ENCODE measurements at regions not wholly inside any gene's neighbourhood (a gene's known extent, or its start where the extent isn't known, plus 50 kb on each side); places are given as distances from the start of the nearest gene placed in this dataset.

DNA sequence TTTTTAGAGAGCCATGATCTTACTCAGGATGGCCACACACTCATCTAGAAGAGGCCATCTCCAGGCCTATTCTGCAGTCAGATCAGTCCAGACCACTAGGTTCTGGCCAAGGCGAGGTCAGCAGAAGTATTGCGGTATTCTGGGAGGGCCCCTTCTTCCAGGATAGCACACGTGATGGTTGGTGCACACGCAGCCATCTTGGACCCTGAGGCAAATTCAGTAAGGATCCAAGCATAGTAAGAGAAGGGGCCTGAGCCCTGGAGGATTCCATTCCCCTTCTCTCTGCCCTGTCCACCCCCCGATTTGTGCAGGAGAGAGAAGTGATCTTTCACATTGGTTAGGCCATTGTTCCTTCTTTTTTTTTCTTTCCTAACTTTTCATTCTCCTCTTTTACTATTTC lies 957.9 kb downstream of the BRD1 start:
- ChIA-PET CTCF (no interaction called here), POLR2A (no interaction called here)
- no peaks in the 10 kb centered on the region for H3K36me3 ChIP-seq (ENCODE audit: control insufficient read depth in 2 of 2, insufficient read depth in 1 of 2, low read length in 2 of 2)
- H3K9me3 ChIP-seq (ENCODE audit: control insufficient read depth, insufficient read depth, low read depth, low read length), result no peaks in the 10 kb centered on the region
- TF ChIP-seq ZNF184 (tag by site-specific recombination; IDR thresholded peaks at IDR 0.05) (no peak), ZNF707 (tag by site-specific recombination; IDR thresholded peaks at IDR 0.05) (no peak), TRIM28 (IDR thresholded peaks at IDR 0.05; ENCODE audit: borderline replicate concordance, low read length) (0 out of 2 replicates have a peak, but pooled peaks have one; percentile 42), ZNF571 (tag by site-specific recombination; IDR thresholded peaks at IDR 0.05) (no peak), SETDB1 (IDR thresholded peaks at IDR 0.05; ENCODE audit: insufficient read length, low read length) (peak; percentile 42)
- TF ChIP-seq, protein P1, sequence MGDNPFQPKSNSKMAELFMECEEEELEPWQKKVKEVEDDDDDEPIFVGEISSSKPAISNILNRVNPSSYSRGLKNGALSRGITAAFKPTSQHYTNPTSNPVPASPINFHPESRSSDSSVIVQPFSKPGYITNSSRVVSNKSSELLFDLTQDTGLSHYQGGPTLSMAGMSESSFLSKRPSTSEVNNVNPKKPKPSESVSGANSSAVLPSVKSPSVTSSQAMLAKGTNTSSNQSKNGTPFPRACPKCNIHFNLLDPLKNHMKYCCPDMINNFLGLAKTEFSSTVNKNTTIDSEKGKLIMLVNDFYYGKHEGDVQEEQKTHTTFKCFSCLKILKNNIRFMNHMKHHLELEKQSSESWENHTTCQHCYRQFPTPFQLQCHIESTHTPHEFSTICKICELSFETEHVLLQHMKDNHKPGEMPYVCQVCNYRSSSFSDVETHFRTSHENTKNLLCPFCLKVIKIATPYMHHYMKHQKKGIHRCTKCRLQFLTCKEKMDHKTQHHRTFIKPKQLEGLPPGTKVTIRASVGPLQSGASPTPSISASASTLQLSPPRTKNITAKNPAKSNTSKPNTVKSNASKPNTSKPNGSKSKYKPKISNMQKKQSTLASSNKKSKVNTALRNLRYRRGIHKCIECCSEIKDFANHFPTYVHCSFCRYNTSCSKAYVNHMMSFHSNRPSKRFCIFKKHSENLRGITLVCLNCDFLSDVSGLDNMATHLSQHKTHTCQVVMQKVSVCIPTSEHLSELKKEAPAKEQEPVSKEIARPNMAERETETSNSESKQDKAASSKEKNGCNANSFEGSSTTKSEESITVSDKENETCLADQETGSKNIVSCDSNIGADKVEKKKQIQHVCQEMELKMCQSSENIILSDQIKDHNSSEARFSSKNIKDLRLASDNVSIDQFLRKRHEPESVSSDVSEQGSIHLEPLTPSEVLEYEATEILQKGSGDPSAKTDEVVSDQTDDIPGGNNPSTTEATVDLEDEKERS (tag by site-specific recombination; IDR thresholded peaks at IDR 0.05), result peak; percentile 94
- H3K4me3 ChIP-seq (ENCODE audit: low read depth, low read length), result no peak overlapping the region
- no peaks in the 10 kb centered on the region for H3K4me1 ChIP-seq (ENCODE audit: control insufficient read depth, insufficient read depth, low read length)
- no peak overlapping the region for H3K27ac ChIP-seq (ENCODE audit: extremely low read depth, low read depth, low read length)

DNA sequence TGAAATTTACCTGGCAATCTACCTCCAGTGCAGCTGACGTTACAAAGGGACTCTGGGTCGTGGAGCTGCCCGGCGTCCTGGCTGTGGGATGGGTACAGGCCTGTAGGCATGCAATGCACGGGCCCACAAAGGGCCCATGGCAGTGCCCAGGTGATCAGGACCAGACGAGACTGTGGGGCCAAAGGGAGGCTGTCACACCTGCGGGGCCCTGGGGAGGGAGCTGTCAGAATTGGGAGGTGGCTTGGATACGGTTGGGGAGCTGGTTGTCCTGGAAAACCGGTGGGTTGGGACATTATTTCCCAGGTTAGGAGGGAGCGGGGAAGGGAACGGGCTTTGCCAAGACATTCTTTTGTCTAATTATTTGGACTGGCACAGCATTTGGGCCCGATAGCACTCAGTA lies 958.5 kb downstream of the BRD1 start:
- no peaks in the 10 kb centered on the region for H3K4me1 ChIP-seq (ENCODE audit: control insufficient read depth, insufficient read depth, low read length)
- no peak overlapping the region for H3K4me3 ChIP-seq (ENCODE audit: low read depth, low read length)
- ChIA-PET CTCF (no interaction called here), POLR2A (no interaction called here)
- no peak overlapping the region for H3K27ac ChIP-seq (ENCODE audit: extremely low read depth, low read depth, low read length)
- no peak for TF ChIP-seq ZNF169 (tag by site-specific recombination; IDR thresholded peaks at IDR 0.05)
- TF ChIP-seq, protein P2, sequence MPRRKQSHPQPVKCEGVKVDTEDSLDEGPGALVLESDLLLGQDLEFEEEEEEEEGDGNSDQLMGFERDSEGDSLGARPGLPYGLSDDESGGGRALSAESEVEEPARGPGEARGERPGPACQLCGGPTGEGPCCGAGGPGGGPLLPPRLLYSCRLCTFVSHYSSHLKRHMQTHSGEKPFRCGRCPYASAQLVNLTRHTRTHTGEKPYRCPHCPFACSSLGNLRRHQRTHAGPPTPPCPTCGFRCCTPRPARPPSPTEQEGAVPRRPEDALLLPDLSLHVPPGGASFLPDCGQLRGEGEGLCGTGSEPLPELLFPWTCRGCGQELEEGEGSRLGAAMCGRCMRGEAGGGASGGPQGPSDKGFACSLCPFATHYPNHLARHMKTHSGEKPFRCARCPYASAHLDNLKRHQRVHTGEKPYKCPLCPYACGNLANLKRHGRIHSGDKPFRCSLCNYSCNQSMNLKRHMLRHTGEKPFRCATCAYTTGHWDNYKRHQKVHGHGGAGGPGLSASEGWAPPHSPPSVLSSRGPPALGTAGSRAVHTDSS (tag by site-specific recombination; IDR thresholded peaks at IDR 0.05), result no peak
- no peak for TF ChIP-seq GFI1B (tag by site-specific recombination; IDR thresholded peaks at IDR 0.05)
- TF ChIP-seq ZNF354C (tag by site-specific recombination; IDR thresholded peaks at IDR 0.05; ENCODE audit: borderline replicate concordance, low read depth), result no peak
- TF ChIP-seq ZFP37 (tag by site-specific recombination; IDR thresholded peaks at IDR 0.05), result no peak
- TF ChIP-seq, protein P3, sequence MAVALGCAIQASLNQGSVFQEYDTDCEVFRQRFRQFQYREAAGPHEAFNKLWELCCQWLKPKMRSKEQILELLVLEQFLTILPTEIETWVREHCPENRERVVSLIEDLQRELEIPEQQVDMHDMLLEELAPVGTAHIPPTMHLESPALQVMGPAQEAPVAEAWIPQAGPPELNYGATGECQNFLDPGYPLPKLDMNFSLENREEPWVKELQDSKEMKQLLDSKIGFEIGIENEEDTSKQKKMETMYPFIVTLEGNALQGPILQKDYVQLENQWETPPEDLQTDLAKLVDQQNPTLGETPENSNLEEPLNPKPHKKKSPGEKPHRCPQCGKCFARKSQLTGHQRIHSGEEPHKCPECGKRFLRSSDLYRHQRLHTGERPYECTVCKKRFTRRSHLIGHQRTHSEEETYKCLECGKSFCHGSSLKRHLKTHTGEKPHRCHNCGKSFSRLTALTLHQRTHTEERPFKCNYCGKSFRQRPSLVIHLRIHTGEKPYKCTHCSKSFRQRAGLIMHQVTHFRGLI (tag by site-specific recombination; IDR thresholded peaks at IDR 0.05), result no peak
- TF ChIP-seq ZNF184 (tag by site-specific recombination; IDR thresholded peaks at IDR 0.05), result no peak
- TF ChIP-seq ZNF214 (tag by site-specific recombination; IDR thresholded peaks at IDR 0.05; ENCODE audit: borderline replicate concordance), result no peak
- TF ChIP-seq ZNF394 (tag by site-specific recombination; IDR thresholded peaks at IDR 0.05; ENCODE audit: borderline replicate concordance), result no peak
- no peak for TF ChIP-seq ZNF555 (tag by site-specific recombination; conservative IDR thresholded peaks at IDR 0.05)
- no peak for TF ChIP-seq ZNF223 (tag by site-specific recombination; IDR thresholded peaks at IDR 0.05)
- TF ChIP-seq, protein P4, sequence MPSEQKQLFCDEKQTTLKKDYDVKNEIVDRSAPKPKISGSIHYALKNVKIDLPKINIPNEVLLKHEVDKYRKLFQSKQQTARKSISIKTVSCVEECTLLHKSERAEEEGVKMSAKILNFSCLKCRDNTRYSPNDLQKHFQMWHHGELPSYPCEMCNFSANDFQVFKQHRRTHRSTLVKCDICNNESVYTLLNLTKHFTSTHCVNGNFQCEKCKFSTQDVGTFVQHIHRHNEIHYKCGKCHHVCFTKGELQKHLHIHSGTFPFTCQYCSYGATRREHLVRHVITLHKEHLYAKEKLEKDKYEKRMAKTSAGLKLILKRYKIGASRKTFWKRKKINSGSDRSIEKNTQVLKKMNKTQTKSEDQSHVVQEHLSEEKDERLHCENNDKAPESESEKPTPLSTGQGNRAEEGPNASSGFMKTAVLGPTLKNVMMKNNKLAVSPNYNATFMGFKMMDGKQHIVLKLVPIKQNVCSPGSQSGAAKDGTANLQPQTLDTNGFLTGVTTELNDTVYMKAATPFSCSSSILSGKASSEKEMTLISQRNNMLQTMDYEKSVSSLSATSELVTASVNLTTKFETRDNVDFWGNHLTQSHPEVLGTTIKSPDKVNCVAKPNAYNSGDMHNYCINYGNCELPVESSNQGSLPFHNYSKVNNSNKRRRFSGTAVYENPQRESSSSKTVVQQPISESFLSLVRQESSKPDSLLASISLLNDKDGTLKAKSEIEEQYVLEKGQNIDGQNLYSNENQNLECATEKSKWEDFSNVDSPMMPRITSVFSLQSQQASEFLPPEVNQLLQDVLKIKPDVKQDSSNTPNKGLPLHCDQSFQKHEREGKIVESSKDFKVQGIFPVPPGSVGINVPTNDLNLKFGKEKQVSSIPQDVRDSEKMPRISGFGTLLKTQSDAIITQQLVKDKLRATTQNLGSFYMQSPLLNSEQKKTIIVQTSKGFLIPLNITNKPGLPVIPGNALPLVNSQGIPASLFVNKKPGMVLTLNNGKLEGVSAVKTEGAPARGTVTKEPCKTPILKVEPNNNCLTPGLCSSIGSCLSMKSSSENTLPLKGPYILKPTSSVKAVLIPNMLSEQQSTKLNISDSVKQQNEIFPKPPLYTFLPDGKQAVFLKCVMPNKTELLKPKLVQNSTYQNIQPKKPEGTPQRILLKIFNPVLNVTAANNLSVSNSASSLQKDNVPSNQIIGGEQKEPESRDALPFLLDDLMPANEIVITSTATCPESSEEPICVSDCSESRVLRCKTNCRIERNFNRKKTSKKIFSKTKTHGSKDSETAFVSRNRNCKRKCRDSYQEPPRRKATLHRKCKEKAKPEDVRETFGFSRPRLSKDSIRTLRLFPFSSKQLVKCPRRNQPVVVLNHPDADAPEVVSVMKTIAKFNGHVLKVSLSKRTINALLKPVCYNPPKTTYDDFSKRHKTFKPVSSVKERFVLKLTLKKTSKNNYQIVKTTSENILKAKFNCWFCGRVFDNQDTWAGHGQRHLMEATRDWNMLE (tag by site-specific recombination; conservative IDR thresholded peaks at IDR 0.05; ENCODE audit: low read depth), result no peak
- no peak for TF ChIP-seq OVOL3 (tag by site-specific recombination; IDR thresholded peaks at IDR 0.05)
- TF ChIP-seq SETDB1 (IDR thresholded peaks at IDR 0.05; ENCODE audit: insufficient read length, low read length), result no peak
- TF ChIP-seq, protein P5, sequence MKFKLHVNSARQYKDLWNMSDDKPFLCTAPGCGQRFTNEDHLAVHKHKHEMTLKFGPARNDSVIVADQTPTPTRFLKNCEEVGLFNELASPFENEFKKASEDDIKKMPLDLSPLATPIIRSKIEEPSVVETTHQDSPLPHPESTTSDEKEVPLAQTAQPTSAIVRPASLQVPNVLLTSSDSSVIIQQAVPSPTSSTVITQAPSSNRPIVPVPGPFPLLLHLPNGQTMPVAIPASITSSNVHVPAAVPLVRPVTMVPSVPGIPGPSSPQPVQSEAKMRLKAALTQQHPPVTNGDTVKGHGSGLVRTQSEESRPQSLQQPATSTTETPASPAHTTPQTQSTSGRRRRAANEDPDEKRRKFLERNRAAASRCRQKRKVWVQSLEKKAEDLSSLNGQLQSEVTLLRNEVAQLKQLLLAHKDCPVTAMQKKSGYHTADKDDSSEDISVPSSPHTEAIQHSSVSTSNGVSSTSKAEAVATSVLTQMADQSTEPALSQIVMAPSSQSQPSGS (tag by site-specific recombination; IDR thresholded peaks at IDR 0.05; ENCODE audit: low read depth), result no peak
- TF ChIP-seq ZNF701 (tag by site-specific recombination; IDR thresholded peaks at IDR 0.05), result no peak
- no peak for TF ChIP-seq KLF10 (tag by site-specific recombination; IDR thresholded peaks at IDR 0.05)
- TF ChIP-seq ZNF48 (tag by site-specific recombination; IDR thresholded peaks at IDR 0.05), result no peak
- no peak for TF ChIP-seq ZNF549 (tag by site-specific recombination; IDR thresholded peaks at IDR 0.05)
- no peaks in the 10 kb centered on the region for H3K36me3 ChIP-seq (ENCODE audit: control insufficient read depth in 2 of 2, insufficient read depth in 1 of 2, low read length in 2 of 2)
- no peaks in the 10 kb centered on the region for H3K9me3 ChIP-seq (ENCODE audit: control insufficient read depth, insufficient read depth, low read depth, low read length)
